ENCODE measurements at regions not wholly inside any gene's neighbourhood (a gene's known extent, or its start where the extent isn't known, plus 50 kb on each side); places are given as distances from the start of the nearest gene placed in this dataset.

DNA sequence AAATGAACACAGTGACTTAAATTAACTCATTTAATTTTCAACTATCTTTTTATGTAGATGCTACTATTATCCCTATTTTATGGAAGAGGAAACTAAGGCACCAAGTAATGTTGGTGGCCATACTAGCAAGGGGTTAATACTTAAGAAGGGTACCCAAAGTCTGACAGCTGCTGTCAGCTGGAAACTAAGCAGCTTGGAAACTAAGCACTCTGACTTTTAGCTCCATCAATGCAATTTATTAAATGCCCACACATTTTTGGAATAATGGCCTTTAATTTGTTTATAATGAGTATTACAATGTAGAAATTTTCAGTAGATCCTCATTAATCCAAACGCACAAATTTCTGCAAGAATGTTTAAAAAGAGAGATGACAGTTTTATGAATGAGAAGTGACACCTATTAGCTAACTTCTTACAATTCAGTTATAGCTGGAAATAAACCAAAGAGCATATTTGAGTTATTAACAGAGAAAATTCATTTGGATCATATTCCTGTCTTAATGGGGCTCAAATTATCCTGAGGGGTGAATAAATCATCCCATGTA lies 483.1 kb upstream of the MBL2 start:
- WGBS (ENCODE audit: insufficient coverage), result no CpG with 5 or more reads among the region's 1 CpG
- H3K27ac ChIP-seq (ENCODE audit: low read length), result no peak overlapping the region
- no peaks in the 10 kb centered on the region for H3K27me3 ChIP-seq (ENCODE audit: control insufficient read depth, insufficient read depth, low read length)

GRCh38 chr10:53253221-53253620 lies 480.6 kb upstream of the MBL2 start:
- no peak overlapping the region for H3K4me3 ChIP-seq (ENCODE audit: low read length)
- H3K36me3 ChIP-seq (ENCODE audit: control insufficient read depth, insufficient read depth, low read length), result no peaks in the 10 kb centered on the region
- no peaks in the 10 kb centered on the region for H3K4me1 ChIP-seq (ENCODE audit: control insufficient read depth, insufficient read depth, low read length)
- H3K27ac ChIP-seq (ENCODE audit: low read length), result no peak overlapping the region
- no peaks in the 10 kb centered on the region for H3K27me3 ChIP-seq (ENCODE audit: control insufficient read depth, insufficient read depth, low read length)
- H3K9me3 ChIP-seq (replicated peaks; ENCODE audit: control insufficient read depth, low read depth, low read length), result no peaks in the 10 kb centered on the region
- no peak for DNase-seq
- WGBS (ENCODE audit: insufficient coverage), result 43% methylated on average over 2 of the region's 3 CpGs

More for the DNA sequence above, 483.1 kb upstream of the MBL2 start:
- Histone ChIP-seq H3K36me3 (ENCODE audit: control insufficient read depth, insufficient read depth, low read length) (no peaks in the 10 kb centered on the region), H3K4me3 (ENCODE audit: low read length) (no peak overlapping the region), H3K4me1 (ENCODE audit: control insufficient read depth, insufficient read depth, low read length) (no peaks in the 10 kb centered on the region), H3K9me3 (replicated peaks; ENCODE audit: control insufficient read depth, low read depth, low read length) (no peaks in the 10 kb centered on the region)
- no peak for DNase-seq

- H3K36me3 ChIP-seq (ENCODE audit: control insufficient read depth, insufficient read depth, low read length), result no peaks in the 10 kb centered on the region
- H3K4me3 ChIP-seq (ENCODE audit: low read length), result no peak overlapping the region
- no CpG with 5 or more reads among the region's 4 CpGs for WGBS (ENCODE audit: insufficient coverage)
Observed at GRCh38 chr10:53239873-53240272, 467.3 kb upstream of the MBL2 start.

DNA sequence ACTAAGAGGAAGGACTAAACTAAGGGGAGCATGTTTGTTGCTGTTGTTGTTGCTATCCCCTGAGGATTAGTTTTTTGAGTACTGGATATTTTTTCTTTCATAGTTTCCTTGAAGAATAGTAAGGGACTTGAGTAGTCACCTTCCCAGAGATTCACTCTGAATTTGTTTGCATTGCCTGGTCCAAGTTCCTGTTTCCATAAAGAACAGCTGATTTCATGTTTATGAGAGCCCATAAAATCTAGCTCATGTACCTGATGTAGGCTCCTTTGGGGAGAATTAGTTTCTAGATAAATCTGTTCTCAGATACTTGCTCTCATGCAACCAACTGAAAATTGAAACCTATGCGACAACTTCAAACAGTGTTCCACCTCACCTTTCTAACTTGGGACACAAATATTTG lies 464.4 kb upstream of the MBL2 start:
- H3K4me1 ChIP-seq (ENCODE audit: control insufficient read depth, insufficient read depth, low read length), result no peaks in the 10 kb centered on the region
- no CpG with 5 or more reads among the region's 1 CpG for WGBS (ENCODE audit: insufficient coverage)
- no peaks in the 10 kb centered on the region for H3K9me3 ChIP-seq (replicated peaks; ENCODE audit: control insufficient read depth, low read depth, low read length)
- no peak overlapping the region for H3K4me3 ChIP-seq (ENCODE audit: low read length)
- no peaks in the 10 kb centered on the region for H3K36me3 ChIP-seq (ENCODE audit: control insufficient read depth, insufficient read depth, low read length)
- H3K27me3 ChIP-seq (ENCODE audit: control insufficient read depth, insufficient read depth, low read length), result no peaks in the 10 kb centered on the region
- H3K27ac ChIP-seq (ENCODE audit: low read length), result no peak overlapping the region
- DNase-seq, result no peak

More at GRCh38 chr10:53239873-53240272, 467.3 kb upstream of the MBL2 start:
- no peak for DNase-seq
- H3K27me3 ChIP-seq (ENCODE audit: control insufficient read depth, insufficient read depth, low read length), result no peaks in the 10 kb centered on the region
- no peaks in the 10 kb centered on the region for H3K9me3 ChIP-seq (replicated peaks; ENCODE audit: control insufficient read depth, low read depth, low read length)
- no peak overlapping the region for H3K27ac ChIP-seq (ENCODE audit: low read length)
- H3K4me1 ChIP-seq (ENCODE audit: control insufficient read depth, insufficient read depth, low read length), result no peaks in the 10 kb centered on the region

DNA sequence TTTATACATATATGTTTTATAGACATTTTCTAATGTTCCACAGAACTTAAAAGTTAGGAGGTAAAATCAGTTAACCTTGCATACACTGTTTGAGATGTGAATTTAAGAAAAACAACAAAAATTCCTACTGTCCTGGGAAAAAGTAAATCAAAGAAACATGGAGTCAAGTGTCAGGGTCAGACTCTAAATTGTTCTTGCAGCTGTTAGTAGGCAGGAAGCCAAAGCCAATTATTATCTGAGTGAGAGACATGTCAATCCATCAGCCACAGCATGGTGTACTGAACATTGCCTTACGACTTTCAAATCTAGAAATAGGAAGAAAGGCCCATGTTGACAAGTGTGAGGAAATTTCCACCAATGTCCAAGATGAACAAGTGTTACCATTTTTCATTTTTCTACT lies 461.2 kb upstream of the MBL2 start:
- no CpG with 5 or more reads among the region's 1 CpG for WGBS (ENCODE audit: insufficient coverage)
- H3K27ac ChIP-seq (ENCODE audit: low read length), result no peak overlapping the region
- H3K9me3 ChIP-seq (replicated peaks; ENCODE audit: control insufficient read depth, low read depth, low read length), result no peaks in the 10 kb centered on the region
- no peak overlapping the region for H3K4me3 ChIP-seq (ENCODE audit: low read length)
- H3K27me3 ChIP-seq (ENCODE audit: control insufficient read depth, insufficient read depth, low read length), result no peaks in the 10 kb centered on the region
- no peaks in the 10 kb centered on the region for H3K36me3 ChIP-seq (ENCODE audit: control insufficient read depth, insufficient read depth, low read length)
- DNase-seq, result peak; percentile 31
- no peaks in the 10 kb centered on the region for H3K4me1 ChIP-seq (ENCODE audit: control insufficient read depth, insufficient read depth, low read length)

DNA sequence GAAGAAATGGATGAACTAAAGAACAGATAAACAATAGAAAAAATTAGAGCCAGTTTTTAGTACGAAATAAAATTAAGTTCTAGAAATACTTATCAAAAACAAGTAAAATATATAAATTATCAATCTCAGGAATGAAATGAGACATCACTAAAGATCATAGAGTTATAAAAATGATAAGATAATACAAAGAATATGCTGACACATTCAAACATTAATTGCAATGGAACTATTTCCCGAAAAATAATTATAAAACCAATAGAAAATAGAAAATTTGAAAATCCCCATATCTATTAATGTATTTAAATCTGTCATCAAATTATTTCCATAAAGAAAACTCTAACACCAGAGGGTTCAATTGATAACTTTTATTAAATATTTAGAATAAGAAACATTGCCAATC lies 458.1 kb upstream of the MBL2 start:
- Histone ChIP-seq H3K4me1 (ENCODE audit: control insufficient read depth, insufficient read depth, low read length) (no peaks in the 10 kb centered on the region), H3K36me3 (ENCODE audit: control insufficient read depth, insufficient read depth, low read length) (no peaks in the 10 kb centered on the region), H3K9me3 (replicated peaks; ENCODE audit: control insufficient read depth, low read depth, low read length) (no peaks in the 10 kb centered on the region), H3K27me3 (ENCODE audit: control insufficient read depth, insufficient read depth, low read length) (no peaks in the 10 kb centered on the region), H3K27ac (ENCODE audit: low read length) (no peak overlapping the region), H3K4me3 (ENCODE audit: low read length) (no peak overlapping the region)
- WGBS (ENCODE audit: insufficient coverage), result no CpG with 5 or more reads among the region's 2 CpGs
- DNase-seq, result no peak

GRCh38 chr10:53223851-53224250 lies 451.3 kb upstream of the MBL2 start:
- peak; percentile 62 for DNase-seq
- H3K4me1 ChIP-seq (ENCODE audit: control insufficient read depth, insufficient read depth, low read length), result peaks cover 2% of the 10 kb centered on the region
- WGBS (ENCODE audit: insufficient coverage), result 78% methylated on average over 1 of the region's 2 CpGs
- no peaks in the 10 kb centered on the region for H3K36me3 ChIP-seq (ENCODE audit: control insufficient read depth, insufficient read depth, low read length)
- H3K27me3 ChIP-seq (ENCODE audit: control insufficient read depth, insufficient read depth, low read length), result no peaks in the 10 kb centered on the region
- H3K9me3 ChIP-seq (replicated peaks; ENCODE audit: control insufficient read depth, low read depth, low read length), result no peaks in the 10 kb centered on the region
- H3K27ac ChIP-seq (ENCODE audit: low read length), result no peak overlapping the region
- H3K4me3 ChIP-seq (ENCODE audit: low read length), result no peak overlapping the region

- DNase-seq, result no peak
- H3K4me3 ChIP-seq (ENCODE audit: low read length), result no peak overlapping the region
- H3K4me1 ChIP-seq (ENCODE audit: control insufficient read depth, insufficient read depth, low read length), result peaks cover 2% of the 10 kb centered on the region
- WGBS (ENCODE audit: insufficient coverage), result 86% methylated on average over 5 of the region's 5 CpGs
- H3K27ac ChIP-seq (ENCODE audit: low read length), result no peak overlapping the region
- no peaks in the 10 kb centered on the region for H3K9me3 ChIP-seq (replicated peaks; ENCODE audit: control insufficient read depth, low read depth, low read length)
- no peaks in the 10 kb centered on the region for H3K36me3 ChIP-seq (ENCODE audit: control insufficient read depth, insufficient read depth, low read length)
- no peaks in the 10 kb centered on the region for H3K27me3 ChIP-seq (ENCODE audit: control insufficient read depth, insufficient read depth, low read length)
Observed at GRCh38 chr10:53222806-53223205, 450.2 kb upstream of the MBL2 start.

DNA sequence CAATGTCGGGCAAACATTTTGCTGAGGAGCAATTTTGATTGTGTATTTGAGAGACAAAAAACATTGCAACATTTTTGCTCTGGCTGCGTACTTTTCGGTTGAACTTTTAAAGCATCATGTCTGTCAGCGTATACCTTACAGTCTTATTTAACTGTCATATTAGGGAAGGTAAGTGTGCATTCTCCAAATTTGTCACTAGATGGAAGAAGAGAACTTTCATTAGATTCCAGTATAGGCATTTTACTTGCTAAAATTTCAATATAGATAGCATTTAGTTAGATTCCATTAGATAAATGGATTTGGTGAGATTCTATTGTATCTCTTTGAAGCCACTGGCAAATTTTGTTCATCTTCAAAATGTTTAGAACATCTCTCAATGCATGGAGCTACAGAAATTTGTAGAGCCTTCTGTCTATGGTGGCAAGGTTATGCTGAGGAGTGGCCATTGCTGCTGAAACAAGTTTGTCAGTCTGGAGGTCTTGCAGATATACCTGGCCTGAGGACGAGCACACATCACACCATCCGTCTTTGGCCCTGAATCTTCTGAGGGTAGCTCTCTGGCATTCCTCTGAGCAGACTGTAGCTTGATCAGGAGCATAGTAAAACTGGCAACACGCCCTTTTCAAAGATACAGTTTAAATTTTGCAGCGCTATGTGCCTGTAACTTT lies 437.5 kb upstream of the MBL2 start:
- Histone ChIP-seq H3K4me3 (ENCODE audit: low read length) (no peak overlapping the region), H3K36me3 (ENCODE audit: control insufficient read depth, insufficient read depth, low read length) (no peaks in the 10 kb centered on the region)
- DNase-seq, result peak; percentile 7

DNA sequence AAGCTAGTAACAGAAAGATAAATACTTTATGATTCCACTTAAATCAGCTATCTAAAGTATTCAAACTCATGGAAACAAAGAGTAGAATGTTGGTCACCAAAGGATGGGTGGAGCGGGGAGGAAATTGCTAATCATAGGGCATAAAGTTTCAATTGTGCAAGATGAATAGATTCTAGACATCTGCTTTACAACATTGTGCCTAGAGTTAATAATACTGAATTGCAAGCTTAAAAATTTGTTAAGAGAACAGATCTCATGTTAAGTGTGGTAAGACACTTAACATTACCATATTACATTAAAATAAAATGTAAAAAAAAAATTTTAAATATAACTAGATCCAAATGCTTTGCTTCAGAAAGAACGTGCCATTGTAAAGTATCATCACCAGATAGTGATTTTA lies 411.1 kb upstream of the MBL2 start:
- Histone ChIP-seq H3K27ac (ENCODE audit: low read length) (no peak overlapping the region), H3K36me3 (ENCODE audit: control insufficient read depth, insufficient read depth, low read length) (no peaks in the 10 kb centered on the region), H3K4me3 (ENCODE audit: low read length) (no peak overlapping the region), H3K4me1 (ENCODE audit: control insufficient read depth, insufficient read depth, low read length) (no peaks in the 10 kb centered on the region), H3K9me3 (replicated peaks; ENCODE audit: control insufficient read depth, low read depth, low read length) (no peaks in the 10 kb centered on the region), H3K27me3 (ENCODE audit: control insufficient read depth, insufficient read depth, low read length) (no peaks in the 10 kb centered on the region)
- no CpG with 5 or more reads among the region's 2 CpGs for WGBS (ENCODE audit: insufficient coverage)
- DNase-seq, result no peak

More for the DNA sequence above, 437.5 kb upstream of the MBL2 start:
- no peak overlapping the region for H3K27ac ChIP-seq (ENCODE audit: low read length)
- H3K9me3 ChIP-seq (replicated peaks; ENCODE audit: control insufficient read depth, low read depth, low read length), result no peaks in the 10 kb centered on the region
- H3K27me3 ChIP-seq (ENCODE audit: control insufficient read depth, insufficient read depth, low read length), result no peaks in the 10 kb centered on the region
- no peaks in the 10 kb centered on the region for H3K4me1 ChIP-seq (ENCODE audit: control insufficient read depth, insufficient read depth, low read length)
- 58% methylated on average over 4 of the region's 8 CpGs for WGBS (ENCODE audit: insufficient coverage)

DNA sequence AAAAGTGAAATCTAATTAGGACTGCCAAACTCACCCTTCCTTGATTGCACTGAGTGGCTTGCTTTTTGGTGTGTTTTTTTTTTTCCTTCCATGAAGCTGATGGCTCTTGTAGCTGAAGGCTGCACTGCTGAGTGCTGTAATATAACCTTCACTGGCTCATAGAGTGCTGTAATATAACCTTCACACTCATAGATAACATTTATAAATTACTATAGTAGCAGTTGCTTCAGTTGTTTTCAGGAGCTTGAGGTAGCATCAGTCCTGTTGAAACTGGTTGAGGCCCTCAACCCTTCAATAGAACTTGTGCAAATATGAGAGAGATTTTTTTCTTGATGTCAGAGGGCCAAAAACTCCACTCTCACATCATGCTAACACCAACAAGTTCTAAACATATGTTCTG lies 404.9 kb upstream of the MBL2 start:
- DNase-seq, result no peak
- Histone ChIP-seq H3K36me3 (ENCODE audit: control insufficient read depth, insufficient read depth, low read length) (no peaks in the 10 kb centered on the region), H3K4me1 (ENCODE audit: control insufficient read depth, insufficient read depth, low read length) (no peaks in the 10 kb centered on the region), H3K27me3 (ENCODE audit: control insufficient read depth, insufficient read depth, low read length) (no peaks in the 10 kb centered on the region), H3K27ac (ENCODE audit: low read length) (no peak overlapping the region), H3K4me3 (ENCODE audit: low read length) (no peak overlapping the region), H3K9me3 (replicated peaks; ENCODE audit: control insufficient read depth, low read depth, low read length) (no peaks in the 10 kb centered on the region)

Measured in muscle of leg (tissue), 3 donors.